Endothelial cell (in vitro differentiated cells): ENCODE measurements at regions not wholly inside any gene's neighbourhood (a gene's known extent, or its start where the extent isn't known, plus 50 kb on each side); places are given as distances from the start of the nearest gene placed in this dataset.

Experiments
- DNase-seq: peaks from one replicate; pipeline ENCODE4 v3.0.0; 2021; ENCODE audit warnings: low spot score
- H3K27ac Mint-ChIP-seq: one replicate; pipeline ENCODE4 v1.8.0; 2021; ENCODE audit warnings: mixed read lengths, inconsistent platforms; ENCODE audit not compliant: unreplicated experiment
- H3K27me3 Mint-ChIP-seq: one replicate; pipeline ENCODE4 v1.8.0; 2021; ENCODE audit warnings: mild to moderate bottlenecking, moderate library complexity, mixed read lengths, inconsistent platforms; ENCODE audit not compliant: unreplicated experiment
- H3K36me3 Mint-ChIP-seq: one replicate; pipeline ENCODE4 v1.8.0; 2021; ENCODE audit warnings: mild to moderate bottlenecking, low read depth, mixed read lengths, inconsistent platforms; ENCODE audit not compliant: unreplicated experiment
- H3K4me1 Mint-ChIP-seq: one replicate; pipeline ENCODE4 v1.8.0; 2021; ENCODE audit warnings: mild to moderate bottlenecking, mixed read lengths, inconsistent platforms; ENCODE audit not compliant: unreplicated experiment
- H3K4me3 Mint-ChIP-seq: one replicate; pipeline ENCODE4 v1.8.0; 2021; ENCODE audit warnings: mild to moderate bottlenecking, mixed read lengths, inconsistent platforms; ENCODE audit not compliant: unreplicated experiment
- H3K9me3 Mint-ChIP-seq: one replicate; pipeline ENCODE4 v1.8.0; 2021; ENCODE audit warnings: mixed read lengths, inconsistent platforms; ENCODE audit not compliant: unreplicated experiment
- TF ChIP-seq, protein P1 (sequence below): fragments of 200-600 bp; sonication (generic); IDR thresholded peaks from one replicate; pipeline ENCODE4 v1.5.0; 2021; ENCODE audit warnings: antibody characterized with exemption; ENCODE audit not compliant: unreplicated experiment

DNA sequence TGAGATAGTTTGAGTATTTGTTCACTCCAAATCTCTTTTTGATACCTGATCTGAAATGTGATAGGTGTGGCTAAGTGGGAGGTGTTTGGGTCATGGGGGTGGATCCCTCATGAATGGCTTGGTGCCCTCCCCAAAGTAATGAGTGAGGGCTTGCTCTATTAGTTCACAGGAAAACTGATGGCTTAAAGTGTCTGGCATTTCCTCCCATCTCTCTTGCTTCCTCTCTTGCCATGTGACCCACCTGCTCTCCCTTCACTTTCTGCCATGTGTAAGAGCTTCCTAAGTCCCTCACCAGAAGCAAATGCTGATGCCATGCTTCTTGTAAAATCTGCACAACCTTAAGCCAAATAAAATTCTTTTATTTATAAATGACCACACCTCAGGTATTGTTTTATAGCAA lies 61.1 kb downstream of the MAD2L1 start:
- no peaks in the 10 kb centered on the region for H3K4me1 Mint-ChIP-seq
- no peak overlapping the region for H3K4me3 Mint-ChIP-seq
- TF ChIP-seq, protein P1, sequence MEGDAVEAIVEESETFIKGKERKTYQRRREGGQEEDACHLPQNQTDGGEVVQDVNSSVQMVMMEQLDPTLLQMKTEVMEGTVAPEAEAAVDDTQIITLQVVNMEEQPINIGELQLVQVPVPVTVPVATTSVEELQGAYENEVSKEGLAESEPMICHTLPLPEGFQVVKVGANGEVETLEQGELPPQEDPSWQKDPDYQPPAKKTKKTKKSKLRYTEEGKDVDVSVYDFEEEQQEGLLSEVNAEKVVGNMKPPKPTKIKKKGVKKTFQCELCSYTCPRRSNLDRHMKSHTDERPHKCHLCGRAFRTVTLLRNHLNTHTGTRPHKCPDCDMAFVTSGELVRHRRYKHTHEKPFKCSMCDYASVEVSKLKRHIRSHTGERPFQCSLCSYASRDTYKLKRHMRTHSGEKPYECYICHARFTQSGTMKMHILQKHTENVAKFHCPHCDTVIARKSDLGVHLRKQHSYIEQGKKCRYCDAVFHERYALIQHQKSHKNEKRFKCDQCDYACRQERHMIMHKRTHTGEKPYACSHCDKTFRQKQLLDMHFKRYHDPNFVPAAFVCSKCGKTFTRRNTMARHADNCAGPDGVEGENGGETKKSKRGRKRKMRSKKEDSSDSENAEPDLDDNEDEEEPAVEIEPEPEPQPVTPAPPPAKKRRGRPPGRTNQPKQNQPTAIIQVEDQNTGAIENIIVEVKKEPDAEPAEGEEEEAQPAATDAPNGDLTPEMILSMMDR, result no peak
- H3K36me3 Mint-ChIP-seq, result no peaks in the 10 kb centered on the region
- H3K27ac Mint-ChIP-seq, result no peak overlapping the region
- no peak for DNase-seq
- H3K27me3 Mint-ChIP-seq, result peaks cover 4% of the 10 kb centered on the region
- H3K9me3 Mint-ChIP-seq, result no peaks in the 10 kb centered on the region

DNA sequence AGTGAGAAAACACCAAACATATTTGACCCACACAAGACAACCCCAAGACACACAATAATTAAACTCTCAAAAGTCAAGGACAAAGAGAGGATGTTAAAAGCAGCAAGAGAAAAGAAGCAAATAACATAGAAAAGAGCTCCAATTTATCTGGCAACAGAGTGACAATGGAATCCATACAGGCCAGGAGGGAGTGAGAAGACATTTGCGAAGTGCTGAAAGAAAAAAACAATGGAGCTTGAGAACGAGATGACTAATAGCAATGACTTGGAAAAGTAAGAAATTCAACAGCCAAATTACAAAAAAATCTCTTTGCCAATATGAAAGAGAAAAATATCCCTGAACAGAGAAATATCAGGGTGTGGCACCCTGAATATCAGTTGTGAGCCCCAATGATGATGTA lies 61.6 kb downstream of the MAD2L1 start:
- no peak for DNase-seq
- Mint-ChIP-seq H3K27me3 (peaks cover 3% of the 10 kb centered on the region), H3K4me3 (no peak overlapping the region), H3K27ac (no peak overlapping the region), H3K36me3 (no peaks in the 10 kb centered on the region), H3K4me1 (no peaks in the 10 kb centered on the region), H3K9me3 (no peaks in the 10 kb centered on the region)
- TF ChIP-seq, protein P1, result no peak

DNA sequence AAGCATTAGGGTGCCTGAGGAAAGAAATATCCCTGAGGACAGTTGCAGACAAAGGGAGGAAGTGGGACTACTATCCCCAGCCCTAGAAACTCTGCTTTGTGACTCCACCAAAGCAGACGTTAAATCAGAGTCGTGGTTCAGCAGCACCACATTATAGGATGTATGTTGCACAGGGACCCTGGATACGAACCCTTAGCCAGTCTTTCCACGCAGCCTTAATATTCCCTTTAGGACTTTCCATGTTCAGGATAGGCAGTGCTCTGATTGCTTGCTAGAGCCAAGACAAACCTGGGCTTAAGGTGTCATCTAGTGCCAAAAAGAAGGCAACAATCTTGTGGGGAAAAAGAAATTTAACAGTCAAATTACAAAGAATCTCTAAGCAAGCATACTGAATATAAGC lies 62.6 kb downstream of the MAD2L1 start:
- H3K4me1 Mint-ChIP-seq, result no peaks in the 10 kb centered on the region
- no peak for DNase-seq
- H3K27ac Mint-ChIP-seq, result no peak overlapping the region
- H3K4me3 Mint-ChIP-seq, result no peak overlapping the region
- H3K36me3 Mint-ChIP-seq, result no peaks in the 10 kb centered on the region
- TF ChIP-seq, protein P1, result no peak
- peaks cover 2% of the 10 kb centered on the region for H3K27me3 Mint-ChIP-seq
- no peaks in the 10 kb centered on the region for H3K9me3 Mint-ChIP-seq

DNA sequence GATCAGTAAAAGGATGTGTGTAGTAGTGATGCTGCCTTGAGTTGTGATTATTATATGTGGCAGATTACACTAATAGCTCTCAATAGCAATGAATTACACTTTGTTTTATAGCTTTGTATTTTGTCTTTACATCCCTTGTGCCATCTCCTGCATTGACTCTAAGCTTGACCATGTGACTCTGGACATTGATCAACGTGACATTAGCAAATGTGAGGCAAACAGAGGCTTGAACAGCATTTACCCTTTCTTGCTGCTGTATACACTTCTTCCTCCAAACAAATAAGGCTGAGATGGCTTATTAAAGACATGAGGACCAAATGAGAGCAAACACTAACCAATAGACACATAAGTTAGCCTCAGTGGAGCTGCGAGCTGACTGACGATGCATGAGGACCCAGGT lies 63.5 kb downstream of the MAD2L1 start:
- H3K27me3 Mint-ChIP-seq, result peaks cover 2% of the 10 kb centered on the region
- no peaks in the 10 kb centered on the region for H3K4me1 Mint-ChIP-seq
- H3K4me3 Mint-ChIP-seq, result no peak overlapping the region
- no peaks in the 10 kb centered on the region for H3K36me3 Mint-ChIP-seq
- H3K9me3 Mint-ChIP-seq, result no peaks in the 10 kb centered on the region
- TF ChIP-seq, protein P1, result no peak
- no peak overlapping the region for H3K27ac Mint-ChIP-seq
- DNase-seq, result no peak

DNA sequence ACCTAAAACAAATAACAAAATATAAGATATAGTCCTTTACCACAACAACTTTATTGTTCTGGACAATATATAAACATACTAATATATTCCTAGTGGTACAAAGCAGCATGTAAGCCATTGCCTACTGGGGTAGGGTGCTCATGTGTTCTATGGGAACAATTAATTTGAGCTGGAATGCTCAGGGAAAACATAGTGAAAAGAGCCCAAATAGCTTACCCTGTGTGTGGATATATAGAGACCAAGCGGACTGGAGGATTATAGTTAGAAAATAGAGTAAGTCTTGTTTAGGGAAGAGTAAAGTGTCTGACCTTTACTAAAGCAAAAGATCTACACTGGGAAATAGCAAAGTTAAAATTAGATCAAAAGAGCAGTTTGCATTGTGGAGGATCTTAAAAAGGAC lies 64.8 kb downstream of the MAD2L1 start:
- H3K4me3 Mint-ChIP-seq, result no peak overlapping the region
- H3K27me3 Mint-ChIP-seq, result peaks cover 2% of the 10 kb centered on the region
- no peaks in the 10 kb centered on the region for H3K4me1 Mint-ChIP-seq
- no peak for DNase-seq
- no peaks in the 10 kb centered on the region for H3K9me3 Mint-ChIP-seq
- no peak overlapping the region for H3K27ac Mint-ChIP-seq
- TF ChIP-seq, protein P1, result no peak
- no peaks in the 10 kb centered on the region for H3K36me3 Mint-ChIP-seq
